ENCODE measurements at regions not wholly inside any gene's neighbourhood (a gene's known extent, or its start where the extent isn't known, plus 50 kb on each side); places are given as distances from the start of the nearest gene placed in this dataset.

DNA sequence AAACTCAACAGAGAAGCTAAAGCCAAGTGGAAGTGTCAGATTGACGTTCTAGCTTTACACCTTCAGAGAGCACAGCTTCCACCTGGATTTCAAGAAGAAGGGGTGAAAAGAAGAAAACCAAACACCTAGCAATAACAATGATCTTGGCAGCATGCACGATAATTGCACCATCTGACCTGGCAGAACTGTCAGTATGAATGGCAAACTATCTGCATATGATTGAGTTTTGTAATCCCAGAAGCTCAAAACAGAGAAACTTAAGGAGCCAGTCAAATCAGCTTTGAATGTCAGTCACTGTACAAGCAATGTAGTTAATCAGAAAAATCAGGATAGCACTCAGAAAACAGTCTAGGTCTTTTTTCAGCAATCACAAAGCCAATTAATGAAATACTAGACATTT, 427.1 kb downstream of the ZFHX3 start:
- intact Hi-C loops (cut with micrococcal nuclease), result no loop called here
- DNase-seq, result no peak
- ChIA-PET CTCF (no interaction called here), POLR2A (no interaction called here)
- peaks cover 2% of the 10 kb centered on the region for H3K4me1 Mint-ChIP-seq
- H3K9me3 Mint-ChIP-seq, result no peaks in the 10 kb centered on the region
- H3K27ac Mint-ChIP-seq, result no peak overlapping the region
- ATAC-seq (ENCODE audit: low read depth), result no peak
- no peaks in the 10 kb centered on the region for H3K36me3 Mint-ChIP-seq (ENCODE audit: low read depth)
- TF ChIP-seq, protein P1, sequence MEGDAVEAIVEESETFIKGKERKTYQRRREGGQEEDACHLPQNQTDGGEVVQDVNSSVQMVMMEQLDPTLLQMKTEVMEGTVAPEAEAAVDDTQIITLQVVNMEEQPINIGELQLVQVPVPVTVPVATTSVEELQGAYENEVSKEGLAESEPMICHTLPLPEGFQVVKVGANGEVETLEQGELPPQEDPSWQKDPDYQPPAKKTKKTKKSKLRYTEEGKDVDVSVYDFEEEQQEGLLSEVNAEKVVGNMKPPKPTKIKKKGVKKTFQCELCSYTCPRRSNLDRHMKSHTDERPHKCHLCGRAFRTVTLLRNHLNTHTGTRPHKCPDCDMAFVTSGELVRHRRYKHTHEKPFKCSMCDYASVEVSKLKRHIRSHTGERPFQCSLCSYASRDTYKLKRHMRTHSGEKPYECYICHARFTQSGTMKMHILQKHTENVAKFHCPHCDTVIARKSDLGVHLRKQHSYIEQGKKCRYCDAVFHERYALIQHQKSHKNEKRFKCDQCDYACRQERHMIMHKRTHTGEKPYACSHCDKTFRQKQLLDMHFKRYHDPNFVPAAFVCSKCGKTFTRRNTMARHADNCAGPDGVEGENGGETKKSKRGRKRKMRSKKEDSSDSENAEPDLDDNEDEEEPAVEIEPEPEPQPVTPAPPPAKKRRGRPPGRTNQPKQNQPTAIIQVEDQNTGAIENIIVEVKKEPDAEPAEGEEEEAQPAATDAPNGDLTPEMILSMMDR (IDR thresholded peaks at IDR 0.05), result no peak
- no peaks in the 10 kb centered on the region for H3K27me3 Mint-ChIP-seq
- H3K4me3 Mint-ChIP-seq, result no peak overlapping the region

DNA sequence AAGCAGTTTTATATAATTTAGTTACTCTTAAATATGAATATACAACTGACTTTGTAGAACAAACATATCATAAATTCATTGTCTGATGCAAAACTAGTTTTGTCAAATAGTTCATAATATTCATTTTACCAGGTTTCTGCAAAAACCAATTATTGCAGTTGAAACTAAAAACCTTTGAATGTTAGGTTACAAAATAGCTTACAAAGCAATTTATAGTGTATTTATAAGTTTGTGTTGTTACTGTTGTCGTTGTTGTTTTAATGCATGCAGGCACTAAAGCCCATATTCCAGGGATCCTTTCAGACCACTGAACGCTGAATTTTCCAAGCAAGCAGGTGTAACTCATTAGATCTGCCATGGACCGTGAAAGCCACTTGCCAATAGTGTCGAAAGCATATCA, 427.6 kb downstream of the ZFHX3 start:
- intact Hi-C loops (cut with micrococcal nuclease), result no loop called here
- Mint-ChIP-seq H3K9me3 (no peaks in the 10 kb centered on the region), H3K27me3 (no peaks in the 10 kb centered on the region), H3K27ac (no peak overlapping the region), H3K4me3 (no peak overlapping the region), H3K36me3 (ENCODE audit: low read depth) (peaks cover 1% of the 10 kb centered on the region), H3K4me1 (peaks cover 2% of the 10 kb centered on the region)
- CTCF ChIA-PET, result no interaction called here
- TF ChIP-seq, protein P1 (IDR thresholded peaks at IDR 0.05), result no peak
- ATAC-seq (ENCODE audit: low read depth) (no peak), DNase-seq (no peak)
- POLR2A ChIA-PET, result no interaction called here

DNA sequence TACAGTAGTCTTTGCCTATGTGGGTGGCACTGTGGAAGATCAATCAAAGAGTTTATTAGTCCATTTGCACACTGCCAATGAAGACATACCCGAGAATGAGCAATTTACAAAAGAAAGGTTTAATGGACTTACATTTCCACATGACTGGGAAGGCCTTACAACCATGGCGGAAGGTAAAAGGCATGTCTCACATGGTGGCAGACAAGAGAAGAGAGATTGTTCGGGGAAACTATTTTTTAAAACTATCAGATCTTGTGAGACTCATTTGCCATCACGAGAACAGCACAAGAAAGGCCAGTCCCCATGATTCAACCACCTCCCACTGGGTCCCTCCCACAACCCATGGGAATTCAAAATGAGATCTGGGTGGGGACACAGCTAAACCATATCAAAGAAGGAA, 432.1 kb downstream of the ZFHX3 start:
- Mint-ChIP-seq H3K36me3 (ENCODE audit: low read depth) (peaks cover 1% of the 10 kb centered on the region), H3K9me3 (no peaks in the 10 kb centered on the region), H3K27ac (no peak overlapping the region), H3K27me3 (no peaks in the 10 kb centered on the region), H3K4me3 (no peak overlapping the region), H3K4me1 (peaks cover 2% of the 10 kb centered on the region)
- intact Hi-C loops (cut with micrococcal nuclease), result no loop called here
- POLR2A ChIA-PET, result interaction anchor here (0.5 kb wide), 1 partner anchor 1821 kb away, joined by 6 read pairs; no protein-coding TSS in a partner anchor
- TF ChIP-seq, protein P1 (IDR thresholded peaks at IDR 0.05), result no peak
- DNase-seq (no peak), ATAC-seq (ENCODE audit: low read depth) (no peak)
- CTCF ChIA-PET, result no interaction called here

DNA sequence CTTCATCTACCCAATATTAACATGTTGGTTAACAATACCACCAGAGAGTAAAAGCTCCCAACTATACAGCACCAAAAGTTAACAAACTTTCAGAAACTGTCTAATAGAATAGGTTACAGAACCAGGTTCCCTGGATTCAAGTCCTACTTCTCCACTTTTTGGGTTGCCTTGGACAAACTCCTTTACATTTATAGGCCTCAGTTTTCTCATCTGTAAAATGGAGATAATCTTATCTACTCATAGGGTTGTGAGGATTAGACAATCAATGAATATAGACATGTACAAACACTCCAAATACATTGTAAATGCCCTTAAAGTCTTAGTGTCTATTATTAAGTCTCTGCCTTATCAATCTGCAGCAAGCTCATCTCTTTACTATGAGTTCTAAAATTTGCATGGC, 435.2 kb downstream of the ZFHX3 start:
- peaks cover 1% of the 10 kb centered on the region for H3K36me3 Mint-ChIP-seq (ENCODE audit: low read depth)

DNA sequence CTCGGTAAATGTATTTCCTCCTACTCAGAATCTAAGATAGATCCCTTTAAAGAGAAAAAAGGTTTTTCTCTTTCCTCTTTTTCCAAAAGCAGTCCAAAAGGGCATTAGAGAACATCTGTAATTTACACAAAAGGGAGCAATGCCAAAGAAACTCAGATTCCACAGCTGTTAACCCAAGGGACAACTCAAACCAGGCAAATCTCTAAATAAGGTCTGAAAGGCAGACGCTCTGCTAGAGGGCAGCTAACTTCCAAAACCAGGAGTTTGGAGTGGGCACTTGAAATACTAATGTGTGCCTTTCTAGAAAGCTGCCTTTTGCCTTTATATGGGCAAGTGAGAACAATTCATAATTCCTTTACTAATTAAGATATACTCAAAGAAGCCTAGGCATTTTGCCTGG, 435.7 kb downstream of the ZFHX3 start:
- intact Hi-C loops (cut with micrococcal nuclease), result no loop called here

More for the DNA sequence above, 435.2 kb downstream of the ZFHX3 start:
- DNase-seq (no peak), ATAC-seq (ENCODE audit: low read depth) (no peak)
- Mint-ChIP-seq H3K9me3 (peaks cover 6% of the 10 kb centered on the region), H3K4me3 (no peak overlapping the region), H3K27me3 (no peaks in the 10 kb centered on the region), H3K4me1 (peaks cover 15% of the 10 kb centered on the region), H3K27ac (no peak overlapping the region)
- intact Hi-C loops (cut with micrococcal nuclease), result no loop called here
- ChIA-PET CTCF (no interaction called here), POLR2A (no interaction called here)
- TF ChIP-seq, protein P1 (IDR thresholded peaks at IDR 0.05), result no peak

More for the DNA sequence above, 435.7 kb downstream of the ZFHX3 start:
- no peak overlapping the region for H3K27ac Mint-ChIP-seq
- POLR2A ChIA-PET, result no interaction called here
- peaks cover 1% of the 10 kb centered on the region for H3K36me3 Mint-ChIP-seq (ENCODE audit: low read depth)
- TF ChIP-seq, protein P1 (IDR thresholded peaks at IDR 0.05), result no peak
- H3K4me3 Mint-ChIP-seq, result no peak overlapping the region
- DNase-seq (no peak), ATAC-seq (ENCODE audit: low read depth) (no peak)
- CTCF ChIA-PET, result no interaction called here
- H3K27me3 Mint-ChIP-seq, result no peaks in the 10 kb centered on the region
- peaks cover 15% of the 10 kb centered on the region for H3K4me1 Mint-ChIP-seq
- peaks cover 6% of the 10 kb centered on the region for H3K9me3 Mint-ChIP-seq
